ENCODE measurements at regions not wholly inside any gene's neighbourhood (a gene's known extent, or its start where the extent isn't known, plus 50 kb on each side); places are given as distances from the start of the nearest gene placed in this dataset.

GRCh38 chr10:78727728-78728127 lies 341.0 kb upstream of the ZMIZ1 start:
- H3K27ac ChIP-seq (replicated peaks) = peak overlapping the region; percentile 83
- DNase-seq = peak; percentile 46
- intact Hi-C loops (cut with micrococcal nuclease) = no loop called here

GRCh38 chr10:78728176-78728575 lies 340.6 kb upstream of the ZMIZ1 start:
- Histone ChIP-seq H3K27ac (replicated peaks) (peak overlapping the region; percentile 83), H3K4me1 (peaks cover 20% of the 10 kb centered on the region), H3K4me3 (no peak overlapping the region), H3K36me3 (no peaks in the 10 kb centered on the region), H3K27me3 (ENCODE audit: low read depth) (no peaks in the 10 kb centered on the region), H3K9me3 (replicated peaks) (no peaks in the 10 kb centered on the region)
- TF ChIP-seq CTCF (IDR thresholded peaks at IDR 0.05; ENCODE audit: borderline replicate concordance) = no peak
- DNase-seq = no peak
- intact Hi-C loops (cut with micrococcal nuclease) = no loop called here

More at GRCh38 chr10:78727728-78728127, 341.0 kb upstream of the ZMIZ1 start:
- Histone ChIP-seq H3K9me3 (replicated peaks) (no peaks in the 10 kb centered on the region), H3K4me1 (peaks cover 20% of the 10 kb centered on the region), H3K4me3 (no peak overlapping the region), H3K27me3 (ENCODE audit: low read depth) (no peaks in the 10 kb centered on the region), H3K36me3 (no peaks in the 10 kb centered on the region)
- TF ChIP-seq CTCF (IDR thresholded peaks at IDR 0.05; ENCODE audit: borderline replicate concordance) = no peak

GRCh38 chr10:78729366-78729765 lies 339.4 kb upstream of the ZMIZ1 start:
- intact Hi-C loops (cut with micrococcal nuclease) = no loop called here
- no peaks in the 10 kb centered on the region for H3K27me3 ChIP-seq (ENCODE audit: low read depth)
- no peak for TF ChIP-seq CTCF (IDR thresholded peaks at IDR 0.05; ENCODE audit: borderline replicate concordance)
- H3K27ac ChIP-seq (replicated peaks) = no peak overlapping the region
- DNase-seq = no peak
- H3K36me3 ChIP-seq = no peaks in the 10 kb centered on the region
- H3K4me3 ChIP-seq = no peak overlapping the region
- peaks cover 20% of the 10 kb centered on the region for H3K4me1 ChIP-seq
- no peaks in the 10 kb centered on the region for H3K9me3 ChIP-seq (replicated peaks)

- no peak for TF ChIP-seq CTCF (IDR thresholded peaks at IDR 0.05; ENCODE audit: borderline replicate concordance)
- no peaks in the 10 kb centered on the region for H3K9me3 ChIP-seq (replicated peaks)
- no peak overlapping the region for H3K27ac ChIP-seq (replicated peaks)
- intact Hi-C loops (cut with micrococcal nuclease) = no loop called here
- H3K4me3 ChIP-seq = no peak overlapping the region
- no peaks in the 10 kb centered on the region for H3K27me3 ChIP-seq (ENCODE audit: low read depth)
- H3K36me3 ChIP-seq = no peaks in the 10 kb centered on the region
- no peak for DNase-seq
- H3K4me1 ChIP-seq = peaks cover 20% of the 10 kb centered on the region
Observed at GRCh38 chr10:78729800-78730199, 339.0 kb upstream of the ZMIZ1 start.

GRCh38 chr10:78730754-78731153 lies 338.0 kb upstream of the ZMIZ1 start:
- no peak overlapping the region for H3K27ac ChIP-seq (replicated peaks)
- TF ChIP-seq CTCF (IDR thresholded peaks at IDR 0.05; ENCODE audit: borderline replicate concordance) = no peak
- H3K27me3 ChIP-seq (ENCODE audit: low read depth) = no peaks in the 10 kb centered on the region
- H3K4me1 ChIP-seq = peaks cover 20% of the 10 kb centered on the region
- no peak for DNase-seq
- intact Hi-C loops (cut with micrococcal nuclease) = no loop called here
- no peak overlapping the region for H3K4me3 ChIP-seq
- H3K36me3 ChIP-seq = no peaks in the 10 kb centered on the region
- H3K9me3 ChIP-seq (replicated peaks) = no peaks in the 10 kb centered on the region

GRCh38 chr10:78731675-78732074 lies 337.1 kb upstream of the ZMIZ1 start:
- intact Hi-C loops (cut with micrococcal nuclease) = no loop called here
- TF ChIP-seq CTCF (IDR thresholded peaks at IDR 0.05; ENCODE audit: borderline replicate concordance) = no peak
- Histone ChIP-seq H3K36me3 (no peaks in the 10 kb centered on the region), H3K9me3 (replicated peaks) (no peaks in the 10 kb centered on the region), H3K4me3 (no peak overlapping the region), H3K27ac (replicated peaks) (no peak overlapping the region), H3K27me3 (ENCODE audit: low read depth) (no peaks in the 10 kb centered on the region), H3K4me1 (peaks cover 20% of the 10 kb centered on the region)
- no peak for DNase-seq
